Endothelial cell of umbilical vein (primary cell): ENCODE measurements at regions not wholly inside any gene's neighbourhood (a gene's known extent, or its start where the extent isn't known, plus 50 kb on each side); places are given as distances from the start of the nearest gene placed in this dataset.

Experiments
- BruUV-seq: library from RNA; stranded (reverse); fragments of 400-500 nt; replicated peaks from 2 replicates; lab custom pipeline; 2021; lab: Mats Ljungman, UMichigan
- CTCF ChIA-PET: fragments of 300-600, 350-600 bp; sonication (Branson Sonifier 250); formaldehyde crosslinking; loops from one replicate; lab custom pipeline; 2021; ENCODE audit warnings: antibody characterized with exemption, inconsistent platforms; lab: Charles Lee
- POLR2A ChIA-PET: fragments of 300-600, 350-600 bp; sonication (Branson Sonifier 250); formaldehyde crosslinking; loops from one replicate; lab custom pipeline; 2021; ENCODE audit warnings: antibody characterized with exemption, inconsistent platforms; lab: Charles Lee
- DNase-seq: peaks from one replicate; pipeline ENCODE4 v3.0.0-alpha.2; 2011; ENCODE audit warnings: low read depth, low spot score
- FAIRE-seq: peaks from 2 replicates; lab custom pipeline; 2011; peaks lifted over from hg19 to GRCh38; lab: Jason Lieb, UNC
- H2AFZ ChIP-seq: 2 replicates; pipeline ENCODE4 v1.6.0; 2012; ENCODE audit warnings: low read depth, low read length, control low read depth, inconsistent platforms
- H3K27ac ChIP-seq: 2 replicates; pipeline ENCODE4 v1.5.1; 2011; ENCODE audit warnings: low read depth, mild to moderate bottlenecking, control low read depth, low read length, moderate library complexity; ENCODE audit not compliant: insufficient read depth
- H3K27me3 ChIP-seq, 2 experiments: 2 replicates each; pipeline versions ENCODE4 v1.6.0 to v1.6.1; 2011; ENCODE audit warnings: low read length in 2 of 2, mixed read lengths in 1 of 2; ENCODE audit not compliant: control insufficient read depth in 2 of 2, insufficient read depth in 2 of 2
- H3K36me3 ChIP-seq, 2 experiments: 2 replicates in 1 of 2; 3 replicates in 1 of 2; pipeline ENCODE4 v1.5.1; 2011; ENCODE audit warnings: low read length in 2 of 2, mild to moderate bottlenecking in 1 of 2, moderate library complexity in 1 of 2; ENCODE audit not compliant: control insufficient read depth in 2 of 2, insufficient read depth in 2 of 2; ENCODE audit errors: extremely low read depth in 1 of 2
- H3K4me1 ChIP-seq: 3 replicates; pipeline ENCODE4 v1.5.1; 2011; ENCODE audit warnings: mild to moderate bottlenecking, low read length; ENCODE audit not compliant: control insufficient read depth, insufficient read depth; ENCODE audit errors: extremely low read depth
- H3K4me2 ChIP-seq: 2 replicates; pipeline ENCODE4 v1.6.1; 2011; ENCODE audit warnings: low read length, control low read depth, mixed read lengths; ENCODE audit not compliant: insufficient read depth
- H3K4me3 ChIP-seq, 3 experiments: fragments of 200-600 bp in 1 of 3; sonication (generic), shearing (Covaris generic) in 1 of 3; replicated peaks in 1 of 3; 2 replicates each; pipeline ENCODE4 v1.5.1; 2011 to 2016; ENCODE audit warnings: control low read depth in 3 of 3, low read length in 3 of 3, mild to moderate bottlenecking in 2 of 3, inconsistent platforms in 1 of 3, low read depth in 1 of 3, moderate library complexity in 1 of 3; ENCODE audit not compliant: insufficient read depth in 1 of 3
- H3K79me2 ChIP-seq: 2 replicates; pipeline ENCODE4 v1.6.0; 2012; ENCODE audit warnings: low read length, inconsistent platforms; ENCODE audit not compliant: control insufficient read depth, insufficient read depth
- H3K9ac ChIP-seq: replicated peaks from 2 replicates; pipeline ENCODE3; 2011; ENCODE audit warnings: low read length, control low read depth; ENCODE audit not compliant: insufficient read depth; ENCODE audit errors: extremely low read depth
- H3K9me1 ChIP-seq: replicated peaks from 3 replicates; pipeline ENCODE4 v1.6.0; 2011; ENCODE audit warnings: mild to moderate bottlenecking, low read length; ENCODE audit not compliant: control insufficient read depth, insufficient read depth; ENCODE audit errors: extremely low read depth
- H3K9me3 ChIP-seq: replicated peaks from 2 replicates; pipeline ENCODE4 v1.5.1; 2012; ENCODE audit warnings: low read length, inconsistent platforms; ENCODE audit not compliant: control insufficient read depth, insufficient read depth
- H4K20me1 ChIP-seq: replicated peaks from 2 replicates; pipeline ENCODE3; 2011; ENCODE audit warnings: mild to moderate bottlenecking, low read length; ENCODE audit not compliant: control insufficient read depth, insufficient read depth; ENCODE audit errors: extremely low read depth
- EZH2 ChIP-seq: IDR thresholded peaks from 2 replicates; pipeline ENCODE4 v1.6.1; 2012; ENCODE audit warnings: borderline replicate concordance, low read depth, mild to moderate bottlenecking, moderate library complexity, low read length, inconsistent platforms; ENCODE audit not compliant: severe bottlenecking
- FOS ChIP-seq: IDR thresholded peaks from 2 replicates; pipeline ENCODE4 v1.6.1; 2011; ENCODE audit warnings: mild to moderate bottlenecking, low read length, moderate library complexity, borderline replicate concordance; ENCODE audit not compliant: insufficient read depth
- GATA2 ChIP-seq: IDR thresholded peaks from 2 replicates; pipeline ENCODE4 v1.7.0; 2011; ENCODE audit warnings: low read depth, mild to moderate bottlenecking, moderate library complexity, mixed read lengths, low read length; ENCODE audit not compliant: insufficient read length, insufficient read depth
- JUN ChIP-seq: IDR thresholded peaks from 2 replicates; pipeline ENCODE4 v1.6.1; 2011; ENCODE audit warnings: borderline replicate concordance, low read depth; ENCODE audit not compliant: insufficient read length, insufficient read depth
- MYC ChIP-seq: IDR thresholded peaks from one replicate; pipeline ENCODE4 v1.6.1; 2011; ENCODE audit warnings: mild to moderate bottlenecking, low read depth, low read length
- POLR2A ChIP-seq: IDR thresholded peaks from 2 replicates; pipeline ENCODE4 v1.6.1; 2012; ENCODE audit warnings: low read depth, mild to moderate bottlenecking, control low read depth, low read length
- POLR2AphosphoS5 ChIP-seq: IDR thresholded peaks from 2 replicates; pipeline ENCODE4 v1.6.1; 2012; ENCODE audit warnings: low read depth, mild to moderate bottlenecking, control low read depth, low read length, moderate library complexity; ENCODE audit not compliant: insufficient read depth
- dilution Hi-C: fragments of 300-500 bp; cut with MboI; formaldehyde crosslinking; loops from one replicate; pipeline ENCODE4 v1.15.0; 2019; ENCODE audit warnings: low sequenced_read_pairs; ENCODE audit not compliant: extremely low pct_ligation_motif_present
- intact Hi-C: fragments of 100-400 bp; cut with micrococcal nuclease; formaldehyde crosslinking; loops from one replicate; pipeline ENCODE4 v1.10.0; 2022
- TF ChIP-seq, protein P1 (sequence below), 2 donors: IDR thresholded peaks; 1 replicate in 1 of 2; 2 replicates in 1 of 2; pipeline ENCODE4 v1.5.1; 2011; ENCODE audit warnings: low read length in 2 of 2, mild to moderate bottlenecking in 2 of 2, moderate library complexity in 2 of 2, control low read depth in 1 of 2, inconsistent platforms in 1 of 2, low read depth in 1 of 2; ENCODE audit not compliant: insufficient read depth in 1 of 2; ENCODE audit errors: extremely low read depth in 1 of 2
- TF ChIP-seq, protein P2 (sequence below): IDR thresholded peaks from 2 replicates; pipeline ENCODE4 v1.6.1; 2011; ENCODE audit not compliant: insufficient read depth, insufficient read length

- no peak for FAIRE-seq
- no TSS peak for BruUV-seq
Observed at GRCh38 chrX:39398963-39399261, 597.7 kb downstream of the MID1IP1 start.

More at GRCh38 chrX:39398963-39399261, 597.7 kb downstream of the MID1IP1 start:
- Histone ChIP-seq H3K9me3 (no peaks in the 10 kb centered on the region), H3K4me1 (no peaks in the 10 kb centered on the region), H3K9me1 (no peaks in the 10 kb centered on the region), H3K27me3 (no peaks in the 10 kb centered on the region), H3K36me3 (no peaks in the 10 kb centered on the region), H3K27ac (no peak overlapping the region), H2AFZ (no peak overlapping the region), H4K20me1 (no peaks in the 10 kb centered on the region), H3K4me2 (no peak overlapping the region), H3K79me2 (no peaks in the 10 kb centered on the region), H3K4me3 (no peak overlapping the region), H3K9ac (no peak overlapping the region)
- TF ChIP-seq EZH2 (no peak), FOS (no peak), POLR2A (no peak), MYC (no peak), POLR2AphosphoS5 (no peak), GATA2 (no peak), JUN (no peak)
- TF ChIP-seq, protein P1, sequence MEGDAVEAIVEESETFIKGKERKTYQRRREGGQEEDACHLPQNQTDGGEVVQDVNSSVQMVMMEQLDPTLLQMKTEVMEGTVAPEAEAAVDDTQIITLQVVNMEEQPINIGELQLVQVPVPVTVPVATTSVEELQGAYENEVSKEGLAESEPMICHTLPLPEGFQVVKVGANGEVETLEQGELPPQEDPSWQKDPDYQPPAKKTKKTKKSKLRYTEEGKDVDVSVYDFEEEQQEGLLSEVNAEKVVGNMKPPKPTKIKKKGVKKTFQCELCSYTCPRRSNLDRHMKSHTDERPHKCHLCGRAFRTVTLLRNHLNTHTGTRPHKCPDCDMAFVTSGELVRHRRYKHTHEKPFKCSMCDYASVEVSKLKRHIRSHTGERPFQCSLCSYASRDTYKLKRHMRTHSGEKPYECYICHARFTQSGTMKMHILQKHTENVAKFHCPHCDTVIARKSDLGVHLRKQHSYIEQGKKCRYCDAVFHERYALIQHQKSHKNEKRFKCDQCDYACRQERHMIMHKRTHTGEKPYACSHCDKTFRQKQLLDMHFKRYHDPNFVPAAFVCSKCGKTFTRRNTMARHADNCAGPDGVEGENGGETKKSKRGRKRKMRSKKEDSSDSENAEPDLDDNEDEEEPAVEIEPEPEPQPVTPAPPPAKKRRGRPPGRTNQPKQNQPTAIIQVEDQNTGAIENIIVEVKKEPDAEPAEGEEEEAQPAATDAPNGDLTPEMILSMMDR (IDR thresholded peaks at IDR 0.05; ENCODE audit: extremely low read depth in 1 of 2, insufficient read depth in 1 of 2, low read depth in 1 of 2, low read length in 2 of 2) = no peak
- TF ChIP-seq, protein P2, sequence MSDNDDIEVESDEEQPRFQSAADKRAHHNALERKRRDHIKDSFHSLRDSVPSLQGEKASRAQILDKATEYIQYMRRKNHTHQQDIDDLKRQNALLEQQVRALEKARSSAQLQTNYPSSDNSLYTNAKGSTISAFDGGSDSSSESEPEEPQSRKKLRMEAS = no peak
- DNase-seq = peak; percentile 4
- CTCF ChIA-PET = no interaction called here
- dilution Hi-C loops (no loop called here), intact Hi-C loops (no loop called here)
- POLR2A ChIA-PET = no interaction called here
